Cardiac muscle cell (in vitro differentiated cells and primary cell): ENCODE measurements at regions not wholly inside any gene's neighbourhood (a gene's known extent, or its start where the extent isn't known, plus 50 kb on each side); places are given as distances from the start of the nearest gene placed in this dataset.

Source experiments
- DNase-seq, 2 donors: peaks; one replicate each; pipeline versions ENCODE4 v3.0.0 to v3.0.0-alpha.2; 2010 to 2017; ENCODE audit warnings: low read depth in 1 of 2, low spot score in 1 of 2
- H3K27ac ChIP-seq: fragments of 200-600 bp; sonication (generic); 2 replicates; pipeline ENCODE4 v1.5.1; 2016
- H3K27me3 ChIP-seq: fragments of 200-600 bp; sonication (generic); 2 replicates; pipeline ENCODE4 v1.6.0; 2016; ENCODE audit warnings: control low read depth
- H3K36me3 ChIP-seq: fragments of 200-600 bp; sonication (generic); 2 replicates; pipeline ENCODE4 v1.5.1; 2016; ENCODE audit warnings: control low read depth
- H3K4me1 ChIP-seq: fragments of 200-600 bp; sonication (generic); 2 replicates; pipeline ENCODE4 v1.8.1; 2017; ENCODE audit warnings: low read depth, mild to moderate bottlenecking, mixed run types
- H3K4me3 ChIP-seq: fragments of 200-600 bp; sonication (generic); 2 replicates; pipeline ENCODE4 v1.5.1; 2016; ENCODE audit warnings: mild to moderate bottlenecking
- H3K9me3 ChIP-seq: fragments of 200-600 bp; sonication (generic); 2 replicates; pipeline ENCODE4 v1.5.1; 2017; ENCODE audit warnings: low read depth, mild to moderate bottlenecking, control low read depth
- CTCF ChIP-seq: IDR thresholded peaks from 2 replicates; pipeline ENCODE4 v1.5.1; 2012; ENCODE audit warnings: low read depth, mild to moderate bottlenecking, low read length

- no peaks in the 10 kb centered on the region for H3K4me1 ChIP-seq
- no peak overlapping the region for H3K4me3 ChIP-seq
- no peak overlapping the region for H3K27ac ChIP-seq
- TF ChIP-seq CTCF, result no peak
- no peaks in the 10 kb centered on the region for H3K27me3 ChIP-seq
- no peaks in the 10 kb centered on the region for H3K9me3 ChIP-seq
- DNase-seq, result no peak
- H3K36me3 ChIP-seq, result no peaks in the 10 kb centered on the region
Measured at GRCh38 chr18:24974431-24974830, 377.5 kb downstream of the ZNF521 start.

- TF ChIP-seq CTCF, result no peak
- no peaks in the 10 kb centered on the region for H3K27me3 ChIP-seq
- no peak overlapping the region for H3K4me3 ChIP-seq
- no peak for DNase-seq
- H3K9me3 ChIP-seq, result no peaks in the 10 kb centered on the region
- no peak overlapping the region for H3K27ac ChIP-seq
- H3K4me1 ChIP-seq, result no peaks in the 10 kb centered on the region
- no peaks in the 10 kb centered on the region for H3K36me3 ChIP-seq
Measured at GRCh38 chr18:24975496-24976372, 376.2 kb downstream of the ZNF521 start.

GRCh38 chr18:24976502-24976901 lies 375.5 kb downstream of the ZNF521 start:
- TF ChIP-seq CTCF, result no peak
- H3K27ac ChIP-seq, result no peak overlapping the region
- H3K4me3 ChIP-seq, result no peak overlapping the region

GRCh38 chr18:24979235-24979634 lies 372.7 kb downstream of the ZNF521 start:
- Histone ChIP-seq H3K4me1 (peaks cover 6% of the 10 kb centered on the region), H3K9me3 (no peaks in the 10 kb centered on the region), H3K27ac (no peak overlapping the region), H3K27me3 (no peaks in the 10 kb centered on the region), H3K36me3 (no peaks in the 10 kb centered on the region), H3K4me3 (no peak overlapping the region)
- no peak for TF ChIP-seq CTCF
- DNase-seq, result no peak

More at GRCh38 chr18:24976502-24976901, 375.5 kb downstream of the ZNF521 start:
- no peaks in the 10 kb centered on the region for H3K27me3 ChIP-seq
- no peaks in the 10 kb centered on the region for H3K4me1 ChIP-seq
- no peaks in the 10 kb centered on the region for H3K9me3 ChIP-seq
- no peaks in the 10 kb centered on the region for H3K36me3 ChIP-seq
- no peak for DNase-seq

GRCh38 chr18:24982831-24983230 lies 369.1 kb downstream of the ZNF521 start:
- H3K4me1 ChIP-seq, result peaks cover 23% of the 10 kb centered on the region
- H3K9me3 ChIP-seq, result no peaks in the 10 kb centered on the region
- H3K27me3 ChIP-seq, result no peaks in the 10 kb centered on the region
- no peaks in the 10 kb centered on the region for H3K36me3 ChIP-seq
- DNase-seq, result no peak
- H3K27ac ChIP-seq, result no peak overlapping the region
- TF ChIP-seq CTCF, result no peak
- no peak overlapping the region for H3K4me3 ChIP-seq
